ENCODE measurements at regions not wholly inside any gene's neighbourhood (a gene's known extent, or its start where the extent isn't known, plus 50 kb on each side); places are given as distances from the start of the nearest gene placed in this dataset.

DNA sequence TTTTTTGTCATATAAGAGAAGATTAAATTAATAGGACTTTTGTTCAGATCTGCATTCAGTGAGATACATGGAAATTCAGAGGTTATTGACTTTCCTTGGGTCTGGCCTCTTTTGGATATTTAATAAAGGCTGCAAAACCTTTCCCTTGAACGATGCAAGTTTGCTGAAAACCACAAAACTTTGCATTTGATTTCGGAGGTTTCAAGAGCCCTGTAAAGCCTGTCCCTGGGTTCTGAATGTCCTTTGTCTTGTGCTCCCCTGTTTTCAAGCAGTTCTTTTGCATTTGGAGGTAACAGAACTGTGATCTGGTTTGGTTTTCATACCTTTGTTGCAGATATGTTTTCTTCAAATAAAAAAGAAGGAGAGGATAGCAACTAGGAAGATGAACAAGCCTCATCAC is 188.1 kb upstream of the DMRT1 start:
- Histone ChIP-seq H3K9ac (ENCODE audit: extremely low read depth, low read length, poor library complexity, severe bottlenecking) (no peak overlapping the region), H3K27me3 (ENCODE audit: control insufficient read depth, insufficient read depth, low read length, poor library complexity, severe bottlenecking) (no peaks in the 10 kb centered on the region), H3K9me3 (ENCODE audit: control insufficient read depth, low read length) (no peaks in the 10 kb centered on the region), H3K4me3 (ENCODE audit: low read length) (no peak overlapping the region), H3K36me3 (ENCODE audit: control insufficient read depth, insufficient read depth, low read length) (no peaks in the 10 kb centered on the region), H3K27ac (ENCODE audit: low read depth, low read length) (no peak overlapping the region), H3K4me1 (ENCODE audit: control insufficient read depth, insufficient read depth, low read length) (peaks cover 5% of the 10 kb centered on the region)
- H3K4me1 Mint-ChIP-seq: peaks cover 39% of the 10 kb centered on the region
- no peaks in the 10 kb centered on the region for H3K36me3 Mint-ChIP-seq (ENCODE audit: low read depth)
- H3K27me3 Mint-ChIP-seq (ENCODE audit: insufficient read depth): no peaks in the 10 kb centered on the region
- H3K4me3 Mint-ChIP-seq: no peak overlapping the region
- H3K27ac Mint-ChIP-seq: no peak overlapping the region
- H3K9me3 Mint-ChIP-seq: no peaks in the 10 kb centered on the region
- TF ChIP-seq, protein P1, sequence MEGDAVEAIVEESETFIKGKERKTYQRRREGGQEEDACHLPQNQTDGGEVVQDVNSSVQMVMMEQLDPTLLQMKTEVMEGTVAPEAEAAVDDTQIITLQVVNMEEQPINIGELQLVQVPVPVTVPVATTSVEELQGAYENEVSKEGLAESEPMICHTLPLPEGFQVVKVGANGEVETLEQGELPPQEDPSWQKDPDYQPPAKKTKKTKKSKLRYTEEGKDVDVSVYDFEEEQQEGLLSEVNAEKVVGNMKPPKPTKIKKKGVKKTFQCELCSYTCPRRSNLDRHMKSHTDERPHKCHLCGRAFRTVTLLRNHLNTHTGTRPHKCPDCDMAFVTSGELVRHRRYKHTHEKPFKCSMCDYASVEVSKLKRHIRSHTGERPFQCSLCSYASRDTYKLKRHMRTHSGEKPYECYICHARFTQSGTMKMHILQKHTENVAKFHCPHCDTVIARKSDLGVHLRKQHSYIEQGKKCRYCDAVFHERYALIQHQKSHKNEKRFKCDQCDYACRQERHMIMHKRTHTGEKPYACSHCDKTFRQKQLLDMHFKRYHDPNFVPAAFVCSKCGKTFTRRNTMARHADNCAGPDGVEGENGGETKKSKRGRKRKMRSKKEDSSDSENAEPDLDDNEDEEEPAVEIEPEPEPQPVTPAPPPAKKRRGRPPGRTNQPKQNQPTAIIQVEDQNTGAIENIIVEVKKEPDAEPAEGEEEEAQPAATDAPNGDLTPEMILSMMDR (conservative IDR thresholded peaks at IDR 0.05): no peak
- no peak for DNase-seq
- WGBS, 2 experiments (ENCODE audit: insufficient coverage in 1 of 2, insufficient read length in 1 of 2): 79 to 85% methylated on average over 2 of the region's 2 CpGs

DNA sequence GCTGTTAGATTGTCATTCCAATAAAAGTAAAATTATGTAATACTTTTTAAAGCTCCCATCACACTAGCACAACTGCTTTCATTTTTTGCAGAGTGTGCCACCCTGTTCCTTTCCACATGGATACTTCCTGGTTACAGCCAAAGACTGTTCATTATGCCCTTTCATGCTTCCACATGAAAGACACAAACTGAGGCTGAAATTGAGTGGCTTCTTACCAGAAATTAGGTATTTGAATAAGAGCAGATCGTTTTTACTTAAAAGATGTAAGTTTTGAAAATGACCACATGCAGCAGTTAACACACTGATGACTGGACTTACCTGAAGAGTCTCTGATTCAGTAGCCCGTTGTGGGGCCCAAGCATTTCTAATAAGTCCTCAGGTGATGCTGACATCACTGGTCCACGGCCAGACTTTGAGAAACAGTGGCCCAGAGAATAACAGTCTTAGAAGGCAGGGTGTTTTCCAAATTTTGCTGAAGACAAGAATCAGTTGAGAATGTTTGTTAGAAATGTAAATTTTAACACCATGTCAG is 187.6 kb upstream of the DMRT1 start:
- Histone ChIP-seq H3K4me3 (ENCODE audit: low read length) (no peak overlapping the region), H3K27ac (ENCODE audit: low read depth, low read length) (no peak overlapping the region), H3K4me1 (ENCODE audit: control insufficient read depth, insufficient read depth, low read length) (peaks cover 5% of the 10 kb centered on the region), H3K9ac (ENCODE audit: extremely low read depth, low read length, poor library complexity, severe bottlenecking) (no peak overlapping the region), H3K36me3 (ENCODE audit: control insufficient read depth, insufficient read depth, low read length) (no peaks in the 10 kb centered on the region), H3K27me3 (ENCODE audit: control insufficient read depth, insufficient read depth, low read length, poor library complexity, severe bottlenecking) (no peaks in the 10 kb centered on the region), H3K9me3 (ENCODE audit: control insufficient read depth, low read length) (no peaks in the 10 kb centered on the region)
- DNase-seq: no peak
- H3K36me3 Mint-ChIP-seq (ENCODE audit: low read depth): no peaks in the 10 kb centered on the region
- no peaks in the 10 kb centered on the region for H3K27me3 Mint-ChIP-seq (ENCODE audit: insufficient read depth)
- TF ChIP-seq, protein P1 (conservative IDR thresholded peaks at IDR 0.05): no peak
- peaks cover 36% of the 10 kb centered on the region for H3K4me1 Mint-ChIP-seq
- H3K9me3 Mint-ChIP-seq: no peaks in the 10 kb centered on the region
- WGBS, 2 experiments (ENCODE audit: insufficient coverage in 1 of 2, insufficient read length in 1 of 2): 91 to 92% methylated on average over 3 of the region's 3 CpGs
- H3K4me3 Mint-ChIP-seq: no peak overlapping the region
- H3K27ac Mint-ChIP-seq: no peak overlapping the region

DNA sequence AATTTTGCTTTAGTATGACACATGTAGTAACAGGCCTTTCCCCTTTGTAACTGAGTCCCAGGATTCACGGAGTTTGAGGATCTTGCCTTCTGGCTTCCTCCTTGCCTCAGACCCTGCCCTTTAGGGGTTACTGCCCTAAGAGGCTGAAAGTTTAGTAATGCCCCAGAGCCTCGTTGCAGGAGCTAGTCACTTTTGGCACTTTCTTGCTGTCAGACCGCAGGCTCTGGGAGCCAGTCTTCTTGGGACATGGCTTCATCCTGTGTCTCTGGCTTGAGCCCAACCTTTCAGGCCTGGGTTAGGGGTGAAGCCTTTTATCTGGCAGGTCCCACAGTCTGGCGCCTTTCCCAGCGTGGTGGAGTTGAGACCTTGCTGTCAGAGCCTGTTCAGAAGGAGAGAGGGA is 185.6 kb upstream of the DMRT1 start:
- Histone ChIP-seq H3K9me3 (ENCODE audit: control insufficient read depth, low read length) (no peaks in the 10 kb centered on the region), H3K9ac (ENCODE audit: extremely low read depth, low read length, poor library complexity, severe bottlenecking) (no peak overlapping the region), H3K36me3 (ENCODE audit: control insufficient read depth, insufficient read depth, low read length) (no peaks in the 10 kb centered on the region), H3K27me3 (ENCODE audit: control insufficient read depth, insufficient read depth, low read length, poor library complexity, severe bottlenecking) (no peaks in the 10 kb centered on the region), H3K27ac (ENCODE audit: low read depth, low read length) (no peak overlapping the region), H3K4me3 (ENCODE audit: low read length) (no peak overlapping the region), H3K4me1 (ENCODE audit: control insufficient read depth, insufficient read depth, low read length) (peaks cover 5% of the 10 kb centered on the region)
- TF ChIP-seq, protein P1 (conservative IDR thresholded peaks at IDR 0.05): no peak
- no peak overlapping the region for H3K27ac Mint-ChIP-seq
- no peaks in the 10 kb centered on the region for H3K9me3 Mint-ChIP-seq
- 90 to 93% methylated on average over 3 to 5 of the region's 5 CpGs for WGBS, 2 experiments (ENCODE audit: insufficient coverage in 1 of 2, insufficient read length in 1 of 2)
- no peaks in the 10 kb centered on the region for H3K27me3 Mint-ChIP-seq (ENCODE audit: insufficient read depth)
- peak; percentile 56 for DNase-seq
- H3K4me3 Mint-ChIP-seq: no peak overlapping the region
- H3K36me3 Mint-ChIP-seq (ENCODE audit: low read depth): no peaks in the 10 kb centered on the region
- H3K4me1 Mint-ChIP-seq: peaks cover 26% of the 10 kb centered on the region
